Esophagus (tissue), 2 donors: ENCODE measurements at regions not wholly inside any gene's neighbourhood (a gene's known extent, or its start where the extent isn't known, plus 50 kb on each side); places are given as distances from the start of the nearest gene placed in this dataset.

Experiments
- H3K27ac ChIP-seq, 2 donors: one replicate each; pipeline ENCODE4 v1.5.1; 2013; ENCODE audit warnings: low read depth in 2 of 2, mild to moderate bottlenecking in 2 of 2, inconsistent platforms in 1 of 2, low read length in 1 of 2, moderate library complexity in 1 of 2
- H3K27me3 ChIP-seq, 2 donors: one replicate each; pipeline ENCODE4 v1.6.1; 2013; ENCODE audit warnings: low read length in 2 of 2, control low read depth in 1 of 2, mild to moderate bottlenecking in 1 of 2; ENCODE audit not compliant: insufficient read depth in 2 of 2, control insufficient read depth in 1 of 2
- H3K36me3 ChIP-seq, 2 donors: one replicate each; pipeline ENCODE4 v1.6.1; 2013; ENCODE audit warnings: low read length in 1 of 2; ENCODE audit not compliant: control insufficient read depth in 2 of 2, insufficient read depth in 2 of 2
- H3K4me1 ChIP-seq, 2 donors: one replicate each; pipeline ENCODE4 v1.6.1; 2013; ENCODE audit warnings: low read length in 1 of 2; ENCODE audit not compliant: control insufficient read depth in 2 of 2, insufficient read depth in 2 of 2
- H3K4me3 ChIP-seq, 2 donors: one replicate each; pipeline ENCODE4 v1.5.1; 2013; ENCODE audit warnings: low read length in 2 of 2, mild to moderate bottlenecking in 2 of 2, low read depth in 1 of 2, moderate library complexity in 1 of 2
- H3K9me3 ChIP-seq, 2 donors: one replicate each; pipeline ENCODE4 v1.6.1; 2013; ENCODE audit warnings: mild to moderate bottlenecking in 2 of 2, low read depth in 1 of 2, low read length in 1 of 2, moderate library complexity in 1 of 2; ENCODE audit not compliant: control insufficient read depth in 2 of 2, insufficient read depth in 1 of 2
- WGBS, 2 donors: extraction: QIAGEN DNeasy Blood & Tissue Kit; methylation state at CpG; one replicate each; pipeline ENCODE4 v1.1.7; 2013; 5-methylcytosine and 5-hydroxymethylcytosine counted together
- donor health status: healthy with polysubstance abuse.
- donor health status: Bipolar disorder and iron deficiency.

DNA sequence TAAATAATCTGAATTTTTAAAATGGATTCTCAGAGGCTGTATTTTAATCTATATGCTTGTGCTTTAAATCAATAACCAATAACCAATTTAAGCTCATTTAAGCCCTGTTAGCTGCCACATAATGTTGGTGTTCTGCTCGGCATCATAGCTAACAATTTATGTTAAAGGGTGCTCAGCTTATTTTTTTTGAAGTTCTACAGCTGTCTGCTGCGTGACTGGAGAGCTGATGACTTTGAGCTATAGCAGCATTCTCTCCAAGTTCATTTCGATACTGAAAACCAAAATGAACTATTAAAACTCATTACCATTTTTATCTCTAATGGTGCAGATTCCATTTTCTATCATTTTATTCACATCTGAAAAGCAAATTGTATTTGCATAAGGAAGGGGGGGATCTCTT lies 357.8 kb downstream of the AJAP1 start:
- Histone ChIP-seq H3K27me3 (peaks cover 0 to 5% of the 10 kb centered on the region in 2 donors), H3K27ac (no peak overlapping the region), H3K4me1 (no peaks in the 10 kb centered on the region), H3K9me3 (no peaks in the 10 kb centered on the region), H3K36me3 (no peaks in the 10 kb centered on the region), H3K4me3 (no peak overlapping the region)
- WGBS, 2 donors = 71 to 73% methylated on average over 3 of the region's 3 CpGs

DNA sequence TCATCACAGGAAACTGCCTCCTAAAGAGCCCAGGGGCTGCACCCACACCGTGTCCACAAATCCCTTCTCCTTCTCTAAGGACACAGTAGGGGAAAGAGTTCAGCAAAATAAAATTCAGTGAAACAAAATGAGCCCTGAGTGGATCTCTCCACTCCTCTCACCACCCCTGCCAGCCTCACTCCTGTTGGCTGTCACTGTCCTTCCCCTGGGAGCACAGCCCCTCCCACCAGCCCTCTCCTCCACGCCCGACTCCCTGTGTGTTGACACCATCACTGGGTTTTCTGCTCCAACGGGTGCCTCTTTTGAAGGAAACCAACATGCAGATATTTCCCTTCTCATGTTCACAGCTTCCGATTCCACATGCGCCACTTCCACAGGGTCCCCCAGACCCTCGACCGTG lies 356.2 kb downstream of the AJAP1 start:
- no peak overlapping the region for H3K27ac ChIP-seq
- WGBS, 2 donors = 75 to 79% methylated on average over 8 of the region's 8 CpGs
- H3K27me3 ChIP-seq = peaks cover 0 to under 1% of the 10 kb centered on the region in 2 donors
- H3K36me3 ChIP-seq = no peaks in the 10 kb centered on the region
- no peaks in the 10 kb centered on the region for H3K4me1 ChIP-seq
- H3K4me3 ChIP-seq = no peak overlapping the region
- no peaks in the 10 kb centered on the region for H3K9me3 ChIP-seq

DNA sequence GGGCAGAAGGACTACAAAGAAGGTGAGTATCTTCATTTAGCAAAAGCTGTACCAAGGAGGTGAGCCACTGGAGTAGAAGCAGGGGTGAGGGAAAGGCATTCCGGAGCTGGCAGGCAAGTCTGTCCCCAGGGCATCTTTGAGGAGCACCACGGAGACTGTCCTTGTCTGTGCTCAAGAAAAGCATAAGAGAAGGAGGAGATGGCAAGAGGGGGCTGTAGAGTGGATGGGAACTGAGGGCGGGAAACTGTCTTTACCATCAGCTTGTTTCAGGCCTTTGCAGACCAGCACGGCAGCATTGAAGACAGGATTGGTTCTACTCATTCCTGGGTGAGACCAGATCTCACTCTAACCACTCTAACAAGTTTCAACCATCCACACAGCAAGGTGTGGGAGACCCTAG lies 355.8 kb downstream of the AJAP1 start:
- H3K27ac ChIP-seq = no peak overlapping the region
- no peaks in the 10 kb centered on the region for H3K27me3 ChIP-seq
- 78 to 80% methylated on average over 4 of the region's 4 CpGs for WGBS, 2 donors
- H3K4me1 ChIP-seq = no peaks in the 10 kb centered on the region
- no peak overlapping the region for H3K4me3 ChIP-seq
- H3K36me3 ChIP-seq = no peaks in the 10 kb centered on the region
- H3K9me3 ChIP-seq = no peaks in the 10 kb centered on the region

DNA sequence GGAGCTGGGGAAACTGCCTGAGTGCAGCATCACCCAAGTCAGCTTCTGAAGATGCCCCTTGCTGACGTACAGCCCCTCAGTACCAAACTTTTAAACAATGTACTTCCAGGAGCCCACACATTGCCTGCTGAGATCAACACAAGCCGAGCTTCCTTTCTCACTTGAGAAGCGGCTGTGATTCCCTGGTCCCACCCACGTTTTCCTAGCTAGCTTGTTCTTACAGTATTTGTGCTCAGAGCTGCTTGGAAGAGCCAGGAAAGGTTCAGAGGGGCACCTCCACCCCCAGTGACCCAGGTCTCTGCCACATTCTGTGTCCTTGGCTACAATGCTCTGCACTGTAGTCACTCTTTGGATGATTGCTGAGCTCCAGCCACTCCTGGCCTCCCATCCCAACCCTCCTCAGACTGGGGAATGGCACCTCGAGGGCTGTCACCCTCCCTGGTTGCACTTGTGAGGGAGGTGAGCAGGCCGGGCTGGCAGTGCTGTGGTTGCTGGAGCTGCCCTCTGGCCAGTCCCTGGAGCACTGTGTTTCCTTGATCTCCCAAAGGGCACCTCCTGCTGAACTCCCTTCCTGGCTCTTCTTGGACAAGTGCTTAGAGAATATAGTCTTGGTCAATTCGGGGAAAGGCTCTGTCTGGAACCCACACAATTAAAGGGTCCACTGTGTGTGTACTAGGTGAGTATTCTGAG lies 355.1 kb downstream of the AJAP1 start:
- no peaks in the 10 kb centered on the region for H3K4me1 ChIP-seq
- no peaks in the 10 kb centered on the region for H3K27me3 ChIP-seq
- no peak overlapping the region for H3K4me3 ChIP-seq
- H3K27ac ChIP-seq = no peak overlapping the region
- WGBS, 2 donors = 47 to 50% methylated on average over 7 of the region's 7 CpGs
- no peaks in the 10 kb centered on the region for H3K9me3 ChIP-seq
- no peaks in the 10 kb centered on the region for H3K36me3 ChIP-seq

DNA sequence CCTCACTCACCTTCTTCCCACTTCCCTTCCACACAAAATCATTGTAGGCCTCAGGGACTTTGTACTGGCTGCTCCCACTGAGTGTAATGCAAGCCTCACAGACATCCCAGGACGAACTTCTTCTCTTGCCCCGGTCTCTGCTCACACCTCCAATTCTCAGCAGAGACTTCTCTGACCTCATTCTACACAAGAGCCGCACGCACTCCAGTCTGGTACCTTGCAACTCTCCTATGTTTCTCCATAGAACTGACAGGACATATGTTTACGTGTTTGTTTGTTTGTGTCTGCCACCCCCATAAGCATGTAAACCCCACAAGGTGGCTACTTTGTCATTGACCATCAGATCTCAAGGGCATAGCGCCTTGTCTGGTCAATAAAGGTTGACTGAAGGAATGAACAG lies 350.8 kb downstream of the AJAP1 start:
- Histone ChIP-seq H3K27ac (no peak overlapping the region), H3K27me3 (no peaks in the 10 kb centered on the region), H3K36me3 (no peaks in the 10 kb centered on the region), H3K4me3 (no peak overlapping the region), H3K9me3 (no peaks in the 10 kb centered on the region), H3K4me1 (no peaks in the 10 kb centered on the region)
- WGBS, 2 donors = 75 to 77% methylated on average over 6 of the region's 6 CpGs

DNA sequence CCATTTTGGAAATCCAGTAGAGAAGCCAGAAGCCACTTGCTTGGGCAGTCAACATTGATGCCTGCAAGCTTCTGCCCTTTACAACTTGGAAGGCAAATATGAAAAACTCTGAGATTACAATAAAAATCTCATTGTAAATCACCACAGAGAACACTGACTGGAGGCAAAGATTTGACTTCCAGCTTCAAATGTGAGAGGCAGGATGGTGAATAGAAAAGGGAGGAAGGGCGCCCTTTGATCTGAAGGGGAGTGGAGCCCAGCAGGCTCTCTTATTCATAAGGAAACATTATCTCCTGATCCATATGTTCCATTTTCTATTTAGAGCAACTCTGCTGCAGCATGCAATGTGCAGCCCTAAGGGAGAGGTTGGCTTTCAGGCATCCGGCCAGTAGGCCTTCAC lies 348.3 kb downstream of the AJAP1 start:
- Histone ChIP-seq H3K4me1 (no peaks in the 10 kb centered on the region), H3K36me3 (no peaks in the 10 kb centered on the region), H3K27ac (no peak overlapping the region), H3K27me3 (no peaks in the 10 kb centered on the region), H3K9me3 (no peaks in the 10 kb centered on the region), H3K4me3 (no peak overlapping the region)
- 78 to 79% methylated on average over 2 of the region's 2 CpGs for WGBS, 2 donors

DNA sequence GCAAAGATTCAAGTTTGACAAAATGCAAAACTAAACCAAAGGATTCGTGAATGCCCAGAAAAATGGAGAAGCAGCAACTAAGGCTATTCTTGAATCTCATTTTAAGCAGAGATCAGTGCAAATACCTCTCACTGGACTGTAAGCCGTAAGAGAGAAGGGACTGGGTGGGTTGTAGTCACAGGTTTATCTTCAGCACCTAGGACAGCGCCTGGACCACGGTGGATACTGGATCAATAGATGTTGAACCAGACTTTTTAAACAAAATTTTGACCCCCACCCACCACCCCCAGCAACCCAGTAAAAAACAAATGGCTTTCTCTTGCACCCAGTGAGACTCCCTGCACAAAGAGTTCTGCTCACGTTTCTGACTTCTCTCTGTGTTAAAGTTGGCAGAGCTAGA lies 347.1 kb downstream of the AJAP1 start:
- Histone ChIP-seq H3K36me3 (no peaks in the 10 kb centered on the region), H3K9me3 (no peaks in the 10 kb centered on the region), H3K4me3 (no peak overlapping the region), H3K27me3 (no peaks in the 10 kb centered on the region), H3K27ac (no peak overlapping the region), H3K4me1 (no peaks in the 10 kb centered on the region)
- WGBS, 2 donors = 45 to 49% methylated on average over 5 of the region's 5 CpGs

DNA sequence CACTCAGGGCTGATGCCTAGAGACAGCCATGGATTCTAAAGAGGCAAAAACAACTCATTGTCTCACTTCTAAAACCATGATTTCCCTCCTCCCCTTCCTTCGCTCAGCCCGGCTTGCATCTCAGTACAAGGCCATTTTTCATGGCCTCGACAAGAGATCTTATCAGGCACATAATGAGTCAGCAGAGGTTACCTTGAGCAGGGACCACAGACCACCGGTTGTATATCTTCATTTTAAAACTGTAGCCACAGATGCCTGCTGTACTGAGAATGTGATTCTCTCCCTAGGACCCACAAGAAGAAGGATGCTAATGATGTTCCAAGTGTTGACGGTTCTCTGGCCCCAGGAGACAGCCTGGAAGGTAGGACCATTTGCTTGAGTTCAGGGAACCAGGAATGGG lies 331.9 kb downstream of the AJAP1 start:
- WGBS, 2 donors = 37 to 38% methylated on average over 5 of the region's 5 CpGs
- no peak overlapping the region for H3K27ac ChIP-seq
- no peaks in the 10 kb centered on the region for H3K36me3 ChIP-seq
- no peaks in the 10 kb centered on the region for H3K27me3 ChIP-seq
- no peaks in the 10 kb centered on the region for H3K9me3 ChIP-seq
- H3K4me1 ChIP-seq = no peaks in the 10 kb centered on the region
- no peak overlapping the region for H3K4me3 ChIP-seq

DNA sequence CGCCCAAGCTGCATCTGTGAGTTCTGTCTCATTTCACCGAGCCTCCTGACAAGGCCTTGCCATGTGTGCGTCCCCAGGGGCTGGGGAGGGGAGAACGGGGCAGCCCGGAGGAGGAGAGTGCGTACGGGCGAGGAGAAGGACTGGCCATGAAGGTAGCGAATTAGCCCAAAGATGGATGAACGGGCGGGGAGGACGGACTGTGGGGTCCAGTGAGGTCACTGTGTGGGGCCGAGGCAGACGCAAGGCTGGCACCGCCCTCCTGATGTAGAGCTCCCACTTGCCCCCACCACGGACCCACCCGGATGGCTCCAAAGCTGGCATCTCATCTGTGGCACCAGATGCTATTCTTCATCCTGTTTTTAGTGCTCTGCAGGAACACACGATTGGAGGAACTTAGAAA lies 330.4 kb downstream of the AJAP1 start:
- Histone ChIP-seq H3K9me3 (no peaks in the 10 kb centered on the region), H3K4me3 (no peak overlapping the region), H3K36me3 (no peaks in the 10 kb centered on the region), H3K27ac (no peak overlapping the region), H3K27me3 (no peaks in the 10 kb centered on the region), H3K4me1 (no peaks in the 10 kb centered on the region)
- WGBS, 2 donors = 82 to 88% methylated on average over 18 of the region's 18 CpGs

DNA sequence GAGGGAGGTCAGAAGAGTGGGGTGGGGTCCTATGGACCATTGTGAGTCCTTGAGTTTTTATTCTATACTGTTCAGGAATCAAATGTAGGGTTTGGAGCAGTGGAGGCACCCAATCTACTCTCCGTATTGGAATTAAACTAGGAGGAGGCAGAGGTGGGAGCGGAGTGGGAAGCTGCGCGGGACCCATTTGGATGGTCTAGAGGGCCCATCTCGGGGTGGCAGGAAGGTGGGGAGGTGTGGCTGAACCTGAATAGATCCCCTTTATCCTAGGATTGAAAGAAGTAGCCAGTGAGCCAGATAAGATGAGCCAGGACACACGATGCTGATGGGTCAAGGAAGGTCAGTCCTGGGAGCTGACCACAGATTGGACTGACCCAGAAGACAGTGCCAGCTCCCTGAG lies 325.8 kb downstream of the AJAP1 start:
- WGBS, 2 donors = 80 to 83% methylated on average over 6 of the region's 6 CpGs

More for the DNA sequence above, 325.8 kb downstream of the AJAP1 start:
- Histone ChIP-seq H3K27ac (no peak overlapping the region), H3K27me3 (no peaks in the 10 kb centered on the region), H3K4me1 (no peaks in the 10 kb centered on the region), H3K9me3 (no peaks in the 10 kb centered on the region), H3K4me3 (no peak overlapping the region), H3K36me3 (no peaks in the 10 kb centered on the region)
